Eye (tissue), 1 donor: ENCODE measurements at regions not wholly inside any gene's neighbourhood (a gene's known extent, or its start where the extent isn't known, plus 50 kb on each side); places are given as distances from the start of the nearest gene placed in this dataset.
A peak's percentile ranks its signal among the peaks of the same experiment; 100 is the strongest.
"Not testable (repeated sequence)": the region's sequence is repeated elsewhere in the genome, so short reads cannot be mapped to it uniquely, and the experiment has no call there.

Source experiments
- DNase-seq: peaks from one replicate; pipeline ENCODE4 v3.0.0-alpha.2; 2015

GRCh38 chr7:69388452-69389137 is 209.7 kb upstream of the AUTS2 start:
- no peak for DNase-seq

DNA sequence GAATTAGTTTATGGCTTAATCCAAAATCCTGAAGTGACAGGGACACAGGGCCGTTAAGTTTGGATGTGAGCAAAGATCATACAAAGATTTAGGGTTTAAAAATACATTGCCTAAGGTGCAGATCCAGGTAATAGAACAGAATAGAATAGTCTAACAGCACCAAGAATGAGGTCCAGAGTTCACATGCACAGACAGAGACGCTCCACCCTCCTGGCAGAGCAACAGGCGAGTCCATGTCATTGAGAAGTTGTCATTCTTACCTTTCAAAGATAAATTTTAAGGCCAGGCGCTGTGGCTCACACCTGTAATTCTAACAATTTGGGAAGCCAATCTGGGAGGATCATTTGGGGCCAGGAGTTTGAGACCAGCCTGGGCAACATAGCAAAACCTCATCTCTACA is 209.1 kb upstream of the AUTS2 start:
- DNase-seq = no peak

GRCh38 chr7:69393912-69394311 is 204.4 kb upstream of the AUTS2 start:
- not testable (repeated sequence) for DNase-seq

DNA sequence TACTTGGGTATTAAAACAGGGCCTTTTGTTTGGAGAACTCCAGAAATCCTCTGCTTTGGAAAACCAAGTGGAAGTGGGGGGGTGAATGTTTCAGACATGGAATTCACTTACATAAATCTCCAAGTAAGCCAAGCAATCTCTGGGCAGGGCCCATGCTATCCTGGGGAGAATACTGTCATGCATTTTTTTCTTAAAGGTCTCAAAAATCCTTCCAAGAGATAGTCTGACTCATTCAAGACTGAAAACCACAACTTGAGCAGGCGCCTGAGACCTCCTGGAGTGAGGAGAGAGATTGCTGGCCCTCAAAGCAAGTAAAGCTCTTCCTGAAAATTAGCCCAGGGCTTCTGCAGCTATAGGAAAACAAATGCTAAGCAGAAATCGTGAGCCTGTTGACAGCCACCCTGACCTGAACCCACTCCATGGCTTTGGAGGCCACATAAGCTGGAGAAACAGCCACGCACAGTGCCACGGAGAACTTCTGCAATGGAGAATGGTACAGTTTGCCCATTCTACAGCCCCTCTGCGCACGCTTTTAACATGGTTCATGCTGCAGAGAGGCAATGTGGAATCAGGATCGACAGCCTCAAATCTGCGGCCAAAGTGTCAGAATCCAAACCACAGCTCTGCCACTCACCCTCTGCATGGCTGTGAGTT is 203.1 kb upstream of the AUTS2 start:
- peak; percentile 19 for DNase-seq

- DNase-seq = no peak
These were observed 199.3 kb upstream of the AUTS2 start for GRCh38 chr7:69398986-69399385.

GRCh38 chr7:69399401-69399800 is 198.9 kb upstream of the AUTS2 start:
- no peak for DNase-seq

DNA sequence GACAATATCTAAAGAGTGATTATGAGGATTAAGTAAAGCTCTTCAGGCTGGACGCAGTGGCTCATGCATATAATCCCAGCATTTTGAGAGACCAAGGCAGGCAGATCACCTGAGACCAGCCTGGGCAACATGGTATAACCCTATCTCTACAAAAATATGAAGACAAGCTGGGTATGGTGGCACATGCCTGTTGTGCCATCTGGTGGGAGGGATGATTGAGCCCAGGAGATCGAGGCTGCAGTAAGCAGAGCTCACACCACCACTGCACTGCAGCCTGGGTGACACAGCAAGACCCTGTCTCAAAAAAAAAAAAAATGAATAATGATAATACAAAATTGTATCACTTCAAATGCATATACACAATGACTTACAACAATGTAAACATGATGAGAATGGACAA is 195.6 kb upstream of the AUTS2 start:
- DNase-seq = no peak

GRCh38 chr7:69403169-69403568 is 195.1 kb upstream of the AUTS2 start:
- DNase-seq = no peak

- no peak for DNase-seq
These were observed 187.3 kb upstream of the AUTS2 start for GRCh38 chr7:69411018-69411417.

DNA sequence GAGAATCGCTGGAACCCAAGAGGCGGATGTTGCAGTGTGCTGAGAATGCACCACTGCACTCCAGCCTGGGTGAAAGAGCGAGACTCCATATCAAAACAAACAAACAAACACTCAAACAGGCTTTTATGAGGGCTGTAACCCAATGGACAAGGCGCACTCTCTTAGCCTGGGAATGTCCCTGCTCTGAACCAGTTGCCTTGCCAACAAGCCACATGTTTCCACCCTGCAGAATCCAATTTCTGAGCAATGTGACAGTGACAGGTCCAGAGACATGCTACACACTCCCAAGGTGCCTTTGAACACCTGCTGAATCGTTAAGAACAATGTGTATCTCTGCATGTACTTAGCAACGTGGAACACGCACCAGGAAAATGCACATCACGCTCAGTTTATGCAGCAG is 186.8 kb upstream of the AUTS2 start:
- no peak for DNase-seq

DNA sequence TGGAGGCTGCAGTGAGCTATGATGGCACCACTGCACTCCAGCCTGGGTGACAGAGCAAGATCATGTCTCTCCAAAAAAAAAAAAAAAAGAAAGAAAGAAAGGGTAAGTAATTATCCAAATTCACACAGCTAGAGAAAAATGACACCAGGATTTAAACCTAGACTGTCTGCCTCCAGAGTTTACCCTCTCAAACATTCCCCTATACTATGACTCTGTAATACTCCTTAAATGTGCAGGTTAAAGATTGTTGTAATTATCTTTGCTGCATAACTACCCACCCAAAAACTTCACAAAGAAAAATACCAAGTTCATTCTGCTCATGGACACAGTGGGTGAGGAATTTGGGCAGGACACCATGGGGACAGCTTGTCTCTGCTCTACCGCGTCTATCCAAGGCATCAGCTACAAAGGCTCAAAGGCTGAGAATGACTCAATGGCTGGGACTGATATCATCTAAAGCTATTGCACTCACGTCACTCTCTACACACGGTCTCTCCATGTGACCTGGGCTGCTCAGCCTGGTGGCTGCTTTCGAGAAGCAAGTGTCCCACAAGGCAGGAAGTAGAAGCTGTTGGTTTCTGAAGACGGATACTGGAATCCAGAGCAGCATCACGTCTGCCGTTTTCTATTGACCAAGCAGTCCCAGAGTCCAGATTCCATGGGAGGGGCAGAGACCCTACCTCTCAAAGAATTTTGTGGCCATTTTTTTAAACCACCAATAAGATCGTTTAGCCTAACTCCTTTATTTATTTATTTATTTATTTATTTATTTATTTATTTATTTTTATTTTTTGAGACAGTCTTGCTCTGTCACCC is 185.7 kb upstream of the AUTS2 start:
- DNase-seq = no peak

DNA sequence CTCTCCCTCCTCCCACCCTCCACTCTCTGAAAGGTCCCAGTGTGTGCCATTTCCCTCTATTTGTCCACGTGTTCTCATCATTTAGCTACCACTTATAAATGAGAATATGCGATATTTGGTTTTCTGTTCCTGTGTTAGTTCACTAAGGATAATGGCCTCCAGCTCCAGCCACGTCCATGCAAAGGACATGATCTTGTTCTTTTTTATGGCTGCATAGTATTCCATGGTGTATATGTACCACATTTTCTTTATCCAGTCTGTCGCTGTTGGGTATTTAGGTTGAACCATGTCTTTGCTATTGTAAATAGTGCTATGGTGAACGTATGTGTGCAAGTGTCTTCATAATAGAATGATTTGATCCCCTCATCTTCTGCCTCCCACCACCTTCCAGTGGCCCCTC is 183.7 kb upstream of the AUTS2 start:
- DNase-seq = no peak

DNA sequence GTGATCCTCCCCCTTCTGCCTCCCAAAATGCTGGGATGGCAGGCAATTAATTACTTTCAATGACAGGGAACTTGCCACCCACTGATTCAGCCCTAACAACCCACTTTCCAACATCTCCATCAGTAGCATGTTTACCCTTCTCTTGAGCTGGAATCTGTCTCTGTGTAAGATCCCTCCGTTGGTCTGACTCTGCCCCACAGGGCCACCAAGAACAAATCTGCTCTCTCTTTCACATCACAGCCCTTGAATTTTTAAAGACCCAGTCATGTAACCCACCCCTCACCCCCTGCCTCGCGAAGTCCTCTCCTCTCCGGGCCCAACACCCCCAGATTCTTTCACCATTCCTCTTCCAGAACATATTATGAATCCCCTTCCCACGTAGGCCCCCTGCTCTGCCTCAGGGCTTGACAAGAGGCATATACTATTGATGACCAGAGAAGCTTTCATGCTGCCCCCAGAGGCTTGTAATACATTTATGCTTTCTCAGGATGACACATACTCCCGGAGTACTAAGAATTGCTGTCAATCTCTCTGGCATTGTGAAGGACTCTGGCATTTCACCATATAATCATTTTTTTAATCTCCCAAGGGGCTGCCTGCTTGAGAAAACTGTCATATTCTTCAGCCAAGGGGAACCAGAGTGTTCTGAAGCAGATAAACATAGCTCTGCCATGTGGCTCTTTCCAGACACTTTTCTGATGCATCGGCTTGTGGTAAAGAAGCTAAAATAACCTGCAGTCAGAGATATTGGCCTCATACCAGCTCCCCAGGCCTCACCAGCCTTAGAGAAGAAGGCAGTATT is 179.2 kb upstream of the AUTS2 start:
- peak; percentile 84 for DNase-seq

DNA sequence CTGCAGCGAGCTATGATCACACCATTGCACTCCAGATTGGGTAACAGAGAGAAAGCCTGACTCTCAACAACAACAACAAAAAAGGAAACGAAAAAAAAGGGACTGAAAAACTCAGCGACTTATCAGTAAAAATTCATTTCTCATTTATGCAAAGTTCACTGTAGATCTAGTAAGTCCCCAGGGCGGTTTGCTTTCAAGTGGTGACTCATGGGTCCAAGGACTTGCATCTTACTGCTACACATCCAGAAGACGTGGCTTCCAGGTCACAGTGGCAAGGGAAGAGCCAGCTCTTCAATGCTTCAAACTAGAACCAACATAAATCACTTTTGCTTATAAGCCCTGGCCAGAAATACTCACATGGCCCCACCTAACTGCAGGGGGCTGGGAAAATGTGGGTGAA is 178.3 kb upstream of the AUTS2 start:
- DNase-seq = no peak

DNA sequence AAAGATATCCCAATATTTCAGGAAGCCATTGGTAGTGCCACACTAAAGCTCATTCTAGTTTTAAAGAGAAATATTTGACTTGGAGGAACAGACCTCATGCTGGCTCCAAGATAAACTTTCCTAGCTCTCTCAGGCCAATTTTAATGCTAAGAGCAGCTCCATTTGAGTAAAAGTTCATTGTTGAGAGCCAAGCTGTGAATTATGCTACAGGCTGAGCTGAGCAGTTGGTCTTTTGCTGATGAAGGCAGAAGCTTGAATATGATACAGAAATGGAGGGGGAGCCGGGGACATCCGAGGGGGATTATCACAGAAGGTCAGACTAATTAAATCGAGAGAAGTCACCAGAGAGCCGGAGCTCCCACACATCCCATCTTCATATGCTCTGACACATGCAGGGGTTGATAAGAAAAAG is 175.7 kb upstream of the AUTS2 start:
- DNase-seq = peak; percentile 43

DNA sequence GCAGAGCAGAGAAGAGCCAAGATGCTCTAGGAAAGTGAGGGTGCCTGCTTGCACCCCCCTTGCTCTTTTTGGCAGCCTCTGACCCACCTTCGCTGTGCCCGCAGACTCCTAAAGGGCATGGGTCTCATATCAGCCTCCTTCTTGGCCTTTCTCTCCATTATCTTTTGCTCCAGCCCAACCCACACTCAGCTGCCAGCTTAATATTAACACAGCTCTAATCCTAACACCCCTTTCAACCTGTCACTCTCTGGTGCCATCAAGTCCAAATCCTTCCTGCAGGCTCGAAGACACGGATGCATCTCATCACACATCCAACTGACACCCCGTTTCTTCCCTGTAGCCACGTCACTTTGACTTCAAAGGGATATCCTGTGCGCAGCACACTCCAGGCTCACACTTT is 171.6 kb upstream of the AUTS2 start:
- no peak for DNase-seq

GRCh38 chr7:69428089-69428488 is 170.2 kb upstream of the AUTS2 start:
- DNase-seq = no peak

DNA sequence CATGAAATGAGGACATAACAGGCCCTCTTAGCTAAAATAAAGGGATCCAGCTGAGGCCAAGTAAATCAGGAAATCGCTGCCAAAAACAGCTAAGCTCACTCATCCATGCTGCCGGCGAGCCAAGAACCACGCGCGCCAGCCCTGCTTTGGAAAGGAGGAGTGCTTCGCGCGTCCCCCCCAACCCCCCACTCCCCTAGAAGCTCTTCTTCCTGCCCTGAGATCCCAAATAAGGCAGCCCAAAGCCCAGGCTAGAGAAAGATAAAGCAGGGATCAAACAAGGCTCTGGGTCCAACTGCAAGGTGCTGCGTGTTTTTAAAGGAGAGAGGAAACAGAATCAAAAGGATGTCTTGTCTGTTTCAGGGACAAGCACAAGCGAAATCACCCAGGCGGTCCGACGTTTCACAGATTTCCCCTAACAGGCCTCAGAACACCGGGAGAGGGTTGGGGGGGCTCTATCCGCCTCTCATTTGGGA is 168.3 kb upstream of the AUTS2 start:
- DNase-seq = peak; percentile 87

GRCh38 chr7:69430384-69431021 is 167.8 kb upstream of the AUTS2 start:
- DNase-seq = peak; percentile 82

DNA sequence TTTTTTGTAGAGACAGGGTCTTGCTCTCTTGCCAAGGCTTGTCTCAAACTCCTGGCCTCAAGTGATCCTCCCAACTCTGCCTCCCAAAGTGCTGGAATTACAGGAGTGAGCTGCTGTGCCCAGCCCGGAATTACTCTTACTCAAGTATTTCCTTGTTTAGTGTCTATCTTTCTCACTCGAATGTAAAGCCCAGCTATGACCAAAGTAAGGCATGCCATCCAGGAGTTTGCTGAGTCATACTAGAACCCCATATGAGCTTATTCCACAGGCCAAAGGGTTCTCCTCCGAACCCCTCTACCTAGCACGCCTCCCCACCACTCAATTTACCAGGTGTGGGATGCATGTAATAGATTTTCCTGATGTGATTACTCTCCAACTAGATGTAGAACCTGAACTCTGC is 166.6 kb upstream of the AUTS2 start:
- no peak for DNase-seq

GRCh38 chr7:69432276-69432675 is 166.0 kb upstream of the AUTS2 start:
- DNase-seq = not testable (repeated sequence)

DNA sequence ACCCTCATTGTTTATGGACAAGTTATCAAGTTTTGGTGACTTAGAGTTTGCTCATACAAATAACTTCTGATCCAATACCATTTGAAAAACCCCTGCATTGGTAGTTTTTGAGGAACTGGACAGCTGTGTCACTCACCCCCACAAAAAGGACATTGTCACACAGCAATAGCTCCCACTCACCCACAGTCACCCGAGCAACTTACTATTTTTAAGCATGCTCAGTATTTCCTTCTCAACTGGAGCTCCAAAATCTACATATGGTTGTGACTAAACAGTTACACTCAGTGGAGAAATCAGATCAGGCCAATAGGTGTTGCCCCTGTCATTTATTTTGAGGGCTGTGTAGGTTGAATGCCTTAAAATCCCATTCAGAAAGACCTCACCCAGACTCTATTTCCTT is 165.2 kb upstream of the AUTS2 start:
- DNase-seq = no peak
